SJSA1 (cell line): ENCODE measurements at regions not wholly inside any gene's neighbourhood (a gene's known extent, or its start where the extent isn't known, plus 50 kb on each side); places are given as distances from the start of the nearest gene placed in this dataset.

Source experiments
- DNase-seq, 2 experiments: peaks; one replicate each; pipeline ENCODE4 v3.0.0-alpha.2; 2015 to 2020; ENCODE audit warnings: low spot score in 2 of 2, low read depth in 1 of 2
- H3K27ac ChIP-seq: fragments of 250-450 bp; sonication (Bioruptor Pico); 2 replicates; pipeline ENCODE4 v1.5.1; 2020; ENCODE audit warnings: mild to moderate bottlenecking, moderate library complexity
- H3K27me3 ChIP-seq: fragments of 250-450 bp; sonication (Bioruptor Pico); replicated peaks from 2 replicates; pipeline ENCODE4 v1.5.1; 2020; ENCODE audit warnings: mild to moderate bottlenecking, moderate library complexity
- H3K36me3 ChIP-seq: fragments of 250-450 bp; sonication (Bioruptor Pico); 2 replicates; pipeline ENCODE4 v1.5.1; 2020; ENCODE audit warnings: mild to moderate bottlenecking
- H3K4me1 ChIP-seq: fragments of 250-450 bp; sonication (Bioruptor Pico); replicated peaks from 2 replicates; pipeline ENCODE4 v1.6.1; 2021; ENCODE audit warnings: mild to moderate bottlenecking
- H3K4me3 ChIP-seq: fragments of 250-450 bp; sonication (Bioruptor Pico); 2 replicates; pipeline ENCODE4 v1.5.1; 2020; ENCODE audit warnings: mild to moderate bottlenecking
- H3K9me3 ChIP-seq: fragments of 250-450 bp; sonication (Bioruptor Pico); replicated peaks from 2 replicates; pipeline ENCODE4 v1.5.1; 2020; ENCODE audit warnings: mild to moderate bottlenecking

GRCh38 chr21:35779690-35780570 is 280.4 kb downstream of the SETD4 start:
- peaks cover 19% of the 10 kb centered on the region for H3K4me1 ChIP-seq
- H3K27me3 ChIP-seq = no peaks in the 10 kb centered on the region
- DNase-seq = peak; percentile 77 to 88
- no peaks in the 10 kb centered on the region for H3K36me3 ChIP-seq
- no peak overlapping the region for H3K4me3 ChIP-seq
- H3K27ac ChIP-seq = peak overlapping the region; percentile 90
- no peaks in the 10 kb centered on the region for H3K9me3 ChIP-seq

DNA sequence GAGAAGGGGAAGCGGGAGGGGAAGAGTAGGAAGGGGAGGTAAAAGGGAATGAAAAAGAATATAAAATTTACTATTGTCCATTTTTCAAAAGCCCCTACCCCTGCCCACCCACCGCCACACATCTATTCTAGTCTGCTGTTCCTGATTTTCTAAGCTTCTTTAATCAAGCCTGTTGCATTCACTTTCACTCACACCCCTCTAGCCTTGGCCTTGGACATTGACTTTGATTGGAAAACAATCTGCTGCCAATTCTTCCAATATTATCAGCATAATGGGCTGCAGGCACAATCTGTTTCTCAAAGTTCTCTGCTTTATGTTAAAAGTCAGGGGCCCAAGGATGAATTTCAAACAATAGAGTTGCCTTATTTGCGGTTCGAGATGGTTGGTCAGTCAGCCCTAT is 281.2 kb downstream of the SETD4 start:
- Histone ChIP-seq H3K4me3 (no peak overlapping the region), H3K27ac (peak overlapping the region; percentile 90), H3K36me3 (no peaks in the 10 kb centered on the region), H3K9me3 (no peaks in the 10 kb centered on the region), H3K4me1 (peaks cover 19% of the 10 kb centered on the region), H3K27me3 (no peaks in the 10 kb centered on the region)
- no peak for DNase-seq

GRCh38 chr21:35777081-35777480 is 283.2 kb downstream of the SETD4 start:
- H3K9me3 ChIP-seq = no peaks in the 10 kb centered on the region
- no peak for DNase-seq
- H3K27ac ChIP-seq = no peak overlapping the region
- H3K27me3 ChIP-seq = no peaks in the 10 kb centered on the region
- no peaks in the 10 kb centered on the region for H3K36me3 ChIP-seq
- no peak overlapping the region for H3K4me3 ChIP-seq
- H3K4me1 ChIP-seq = peaks cover 34% of the 10 kb centered on the region

DNA sequence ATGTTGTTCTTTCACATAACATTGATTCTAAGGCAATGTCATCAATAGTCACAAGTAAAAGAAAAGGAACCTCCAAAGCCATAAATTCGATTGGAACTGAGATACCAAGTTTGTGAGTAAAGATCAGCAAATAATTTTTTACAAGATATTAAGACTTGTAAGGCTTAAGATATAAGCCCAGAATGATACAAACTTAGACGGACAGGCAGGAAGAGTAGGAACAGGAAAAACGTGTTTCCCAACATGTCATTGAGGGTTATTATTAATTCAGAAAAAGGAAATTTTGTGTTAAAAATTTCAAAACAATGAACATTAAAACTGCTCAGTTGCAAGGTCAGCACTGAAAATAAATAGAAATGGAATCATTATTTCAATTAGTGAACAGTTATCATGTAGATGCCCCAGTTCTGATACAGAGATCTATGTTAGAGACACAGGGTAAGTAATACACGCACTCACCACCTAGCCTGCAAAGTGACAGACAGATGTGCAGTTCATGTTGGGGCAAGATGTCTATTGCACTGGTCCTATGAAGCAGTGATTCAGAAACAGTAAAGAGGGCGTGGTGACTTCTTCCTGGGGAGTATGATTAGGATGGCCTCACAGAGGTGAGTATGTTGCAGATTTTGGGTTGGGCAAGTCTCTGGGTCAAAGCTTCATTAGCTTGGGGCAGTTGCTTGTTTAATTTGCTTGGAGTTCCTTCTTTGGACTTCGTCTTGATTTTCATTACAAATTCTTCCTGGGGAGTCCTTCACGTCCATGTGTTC is 284.4 kb downstream of the SETD4 start:
- Histone ChIP-seq H3K36me3 (no peaks in the 10 kb centered on the region), H3K27ac (no peak overlapping the region), H3K9me3 (no peaks in the 10 kb centered on the region), H3K4me3 (no peak overlapping the region), H3K27me3 (no peaks in the 10 kb centered on the region), H3K4me1 (peaks cover 45% of the 10 kb centered on the region)
- DNase-seq = no peak

- no peaks in the 10 kb centered on the region for H3K9me3 ChIP-seq
- no peak overlapping the region for H3K4me3 ChIP-seq
- peaks cover 26% of the 10 kb centered on the region for H3K4me1 ChIP-seq
- H3K36me3 ChIP-seq = no peaks in the 10 kb centered on the region
- no peak overlapping the region for H3K27ac ChIP-seq
- no peaks in the 10 kb centered on the region for H3K27me3 ChIP-seq
- DNase-seq = no peak
Measured at GRCh38 chr21:35770101-35770945, 290.0 kb downstream of the SETD4 start.

- H3K27me3 ChIP-seq = no peaks in the 10 kb centered on the region
- H3K4me1 ChIP-seq = peaks cover 21% of the 10 kb centered on the region
- no peaks in the 10 kb centered on the region for H3K36me3 ChIP-seq
- H3K27ac ChIP-seq = no peak overlapping the region
- H3K9me3 ChIP-seq = no peaks in the 10 kb centered on the region
- H3K4me3 ChIP-seq = no peak overlapping the region
- no peak for DNase-seq
Measured at GRCh38 chr21:35768187-35768586, 292.1 kb downstream of the SETD4 start.

DNA sequence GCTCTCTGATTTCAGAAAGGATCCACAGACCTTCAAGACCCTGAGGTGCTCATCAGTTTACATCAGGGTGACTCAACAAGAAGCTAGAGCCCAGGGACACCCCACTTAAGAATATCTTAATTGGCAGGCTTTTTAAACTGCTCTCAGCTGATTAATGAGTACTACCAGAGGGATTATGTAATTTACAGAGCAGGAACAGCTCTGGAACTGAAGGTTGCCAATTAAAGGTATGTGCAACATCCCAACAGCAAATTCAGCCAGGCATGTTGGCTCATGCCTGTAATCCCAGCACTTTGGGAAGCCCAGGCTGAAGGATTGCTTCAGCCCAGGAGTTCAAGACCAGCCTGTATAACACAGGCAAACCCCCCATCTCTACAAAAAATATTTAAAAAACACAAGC is 295.7 kb downstream of the SETD4 start:
- Histone ChIP-seq H3K27ac (no peak overlapping the region), H3K36me3 (no peaks in the 10 kb centered on the region), H3K27me3 (no peaks in the 10 kb centered on the region), H3K4me1 (no peaks in the 10 kb centered on the region), H3K4me3 (no peak overlapping the region), H3K9me3 (no peaks in the 10 kb centered on the region)
- DNase-seq = no peak

DNA sequence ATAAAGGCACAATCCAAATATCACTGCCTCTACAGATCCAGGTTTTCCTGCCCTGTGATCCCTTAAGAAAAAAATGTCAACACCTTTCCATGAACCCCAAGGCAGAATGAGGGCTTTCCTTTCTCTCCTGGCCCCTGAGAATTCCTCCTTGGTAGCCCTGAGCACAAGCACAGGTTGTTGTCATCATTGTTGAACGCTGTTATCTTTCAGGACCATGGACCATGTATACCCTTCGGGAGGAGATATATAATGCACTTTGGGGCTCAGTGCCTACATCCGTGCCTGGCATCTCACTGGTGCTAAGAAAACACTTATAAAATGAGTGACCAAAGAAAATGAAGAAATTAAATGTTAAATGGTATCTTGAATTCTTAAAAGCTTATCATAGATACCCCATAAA is 296.2 kb downstream of the SETD4 start:
- Histone ChIP-seq H3K27ac (no peak overlapping the region), H3K36me3 (no peaks in the 10 kb centered on the region), H3K9me3 (no peaks in the 10 kb centered on the region), H3K4me3 (no peak overlapping the region), H3K27me3 (no peaks in the 10 kb centered on the region), H3K4me1 (no peaks in the 10 kb centered on the region)
- DNase-seq = no peak

DNA sequence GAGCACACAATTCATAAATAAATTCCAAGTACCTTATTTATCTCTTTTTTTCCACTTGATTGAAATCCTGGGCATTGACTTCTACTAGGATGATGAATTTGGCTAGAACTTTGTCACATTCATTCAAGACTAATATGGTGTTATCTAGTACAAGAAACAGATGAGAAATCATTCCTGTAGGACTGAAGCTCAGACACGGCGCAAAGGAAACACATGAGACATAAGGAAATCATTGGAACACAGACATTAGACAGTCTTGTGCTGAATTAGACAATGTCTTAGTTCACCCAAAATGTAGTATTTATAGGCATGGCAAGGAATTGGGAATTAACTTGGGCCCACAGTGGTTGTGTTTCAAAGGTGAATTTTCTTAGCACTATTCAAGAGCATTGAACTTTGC is 305.7 kb downstream of the SETD4 start:
- no peaks in the 10 kb centered on the region for H3K27me3 ChIP-seq
- no peaks in the 10 kb centered on the region for H3K36me3 ChIP-seq
- no peaks in the 10 kb centered on the region; the same call in 1 of the 2 replicates for H3K9me3 ChIP-seq
- H3K4me3 ChIP-seq = no peak overlapping the region
- no peaks in the 10 kb centered on the region for H3K4me1 ChIP-seq
- no peak overlapping the region for H3K27ac ChIP-seq
- DNase-seq = no peak

DNA sequence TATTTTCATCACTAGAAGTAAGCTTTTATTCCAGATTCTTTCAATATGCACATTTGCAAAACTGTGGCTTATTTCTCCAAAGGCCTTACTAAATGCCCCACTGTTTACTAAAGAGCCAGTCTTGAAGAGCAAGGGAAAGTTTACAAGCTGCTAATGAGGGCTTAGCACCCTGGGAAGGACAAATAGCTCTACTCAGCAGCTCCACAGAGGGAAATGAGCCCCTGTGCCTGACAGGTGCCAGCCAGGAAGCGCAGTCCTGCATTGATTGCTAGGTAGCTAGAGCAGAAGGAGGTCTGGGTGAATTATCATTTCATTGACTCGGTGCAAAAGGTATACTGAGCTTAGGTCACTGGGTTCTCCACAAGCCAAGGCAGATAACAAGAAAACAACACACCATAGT is 307.0 kb downstream of the SETD4 start:
- Histone ChIP-seq H3K4me1 (no peaks in the 10 kb centered on the region), H3K27me3 (no peaks in the 10 kb centered on the region), H3K4me3 (no peak overlapping the region), H3K27ac (no peak overlapping the region), H3K36me3 (no peaks in the 10 kb centered on the region), H3K9me3 (no peaks in the 10 kb centered on the region; the same call in 1 of the 2 replicates)
- no peak for DNase-seq

GRCh38 chr21:35751171-35751570 is 309.2 kb downstream of the SETD4 start:
- Histone ChIP-seq H3K27ac (no peak overlapping the region), H3K9me3 (no peaks in the 10 kb centered on the region), H3K27me3 (no peaks in the 10 kb centered on the region), H3K4me1 (peaks cover 3% of the 10 kb centered on the region), H3K36me3 (no peaks in the 10 kb centered on the region), H3K4me3 (no peak overlapping the region)
- no peak for DNase-seq

- H3K4me3 ChIP-seq = no peak overlapping the region
- no peaks in the 10 kb centered on the region for H3K27me3 ChIP-seq
- no peaks in the 10 kb centered on the region for H3K9me3 ChIP-seq
- no peaks in the 10 kb centered on the region for H3K36me3 ChIP-seq
- peaks cover 14% of the 10 kb centered on the region for H3K4me1 ChIP-seq
- no peak for DNase-seq
- H3K27ac ChIP-seq = no peak overlapping the region
Measured at GRCh38 chr21:35749904-35750303, 310.4 kb downstream of the SETD4 start.

DNA sequence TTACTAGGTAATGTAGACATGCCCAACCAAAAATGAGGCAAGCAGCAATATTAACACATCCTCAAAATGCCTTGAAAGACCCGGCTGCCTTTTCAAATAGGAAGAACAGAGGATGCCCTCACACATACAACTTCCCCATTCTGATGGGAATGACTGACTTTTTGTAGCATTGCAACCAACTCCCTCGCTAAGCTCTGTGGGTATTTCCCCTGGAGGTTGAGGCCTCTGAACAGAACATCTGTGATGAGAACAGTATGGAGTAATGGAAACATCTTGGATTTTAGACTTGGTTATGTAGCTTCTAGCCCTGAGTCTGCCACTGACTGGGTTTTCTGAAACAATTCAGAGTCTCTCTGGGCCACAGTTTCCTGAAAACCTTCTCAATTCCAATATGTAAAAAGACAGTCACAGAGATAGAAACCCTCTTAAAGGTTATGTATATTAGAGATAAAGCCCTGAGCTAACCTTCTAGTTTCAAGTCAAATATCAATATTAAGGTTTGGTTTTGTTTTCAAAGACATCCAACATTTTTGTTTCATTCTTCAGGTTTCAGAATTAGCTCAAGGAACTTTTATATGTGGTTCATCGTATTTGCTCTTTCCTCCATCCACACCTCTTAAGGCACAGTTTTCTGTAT is 311.5 kb downstream of the SETD4 start:
- Histone ChIP-seq H3K4me3 (no peak overlapping the region), H3K27me3 (no peaks in the 10 kb centered on the region), H3K27ac (no peak overlapping the region), H3K36me3 (no peaks in the 10 kb centered on the region), H3K4me1 (peaks cover 25% of the 10 kb centered on the region), H3K9me3 (no peaks in the 10 kb centered on the region)
- DNase-seq = no peak
